ENCODE measurements at regions not wholly inside any gene's neighbourhood (a gene's known extent, or its start where the extent isn't known, plus 50 kb on each side); places are given as distances from the start of the nearest gene placed in this dataset.

DNA sequence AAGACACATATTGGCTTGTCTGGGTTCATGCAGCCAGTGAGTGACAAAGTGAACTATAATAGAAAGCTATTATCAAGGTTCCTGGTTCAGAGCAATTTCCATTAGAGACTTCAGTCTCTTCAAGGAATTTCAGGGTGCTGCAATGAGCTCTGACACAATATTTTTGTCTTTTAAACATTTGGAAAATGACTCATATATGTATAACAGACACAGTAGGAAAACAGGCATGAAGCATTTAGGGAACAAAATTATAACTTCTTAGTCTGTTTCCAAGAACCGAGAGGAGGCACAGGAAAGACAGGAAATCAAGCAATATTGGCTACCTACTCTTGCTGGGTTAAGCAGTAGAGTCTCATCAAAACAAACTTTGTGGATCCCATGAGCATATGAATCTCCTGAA, 170.4 kb downstream of the PTPRC start:
- H3K27ac ChIP-seq (ENCODE audit: extremely low read depth, low read depth, low read length): no peak overlapping the region
- H3K4me3 ChIP-seq (ENCODE audit: low read depth, low read length): no peak overlapping the region
- ChIA-PET CTCF (no interaction called here), POLR2A (no interaction called here)
- no peaks in the 10 kb centered on the region for H3K4me1 ChIP-seq (ENCODE audit: control insufficient read depth, insufficient read depth, low read length)
- no peaks in the 10 kb centered on the region for H3K9me3 ChIP-seq (ENCODE audit: control insufficient read depth, insufficient read depth, low read depth, low read length)
- TF ChIP-seq, protein P1, sequence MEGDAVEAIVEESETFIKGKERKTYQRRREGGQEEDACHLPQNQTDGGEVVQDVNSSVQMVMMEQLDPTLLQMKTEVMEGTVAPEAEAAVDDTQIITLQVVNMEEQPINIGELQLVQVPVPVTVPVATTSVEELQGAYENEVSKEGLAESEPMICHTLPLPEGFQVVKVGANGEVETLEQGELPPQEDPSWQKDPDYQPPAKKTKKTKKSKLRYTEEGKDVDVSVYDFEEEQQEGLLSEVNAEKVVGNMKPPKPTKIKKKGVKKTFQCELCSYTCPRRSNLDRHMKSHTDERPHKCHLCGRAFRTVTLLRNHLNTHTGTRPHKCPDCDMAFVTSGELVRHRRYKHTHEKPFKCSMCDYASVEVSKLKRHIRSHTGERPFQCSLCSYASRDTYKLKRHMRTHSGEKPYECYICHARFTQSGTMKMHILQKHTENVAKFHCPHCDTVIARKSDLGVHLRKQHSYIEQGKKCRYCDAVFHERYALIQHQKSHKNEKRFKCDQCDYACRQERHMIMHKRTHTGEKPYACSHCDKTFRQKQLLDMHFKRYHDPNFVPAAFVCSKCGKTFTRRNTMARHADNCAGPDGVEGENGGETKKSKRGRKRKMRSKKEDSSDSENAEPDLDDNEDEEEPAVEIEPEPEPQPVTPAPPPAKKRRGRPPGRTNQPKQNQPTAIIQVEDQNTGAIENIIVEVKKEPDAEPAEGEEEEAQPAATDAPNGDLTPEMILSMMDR (tag by site-specific recombination; IDR thresholded peaks at IDR 0.05): no peak
- TF ChIP-seq, protein P2, sequence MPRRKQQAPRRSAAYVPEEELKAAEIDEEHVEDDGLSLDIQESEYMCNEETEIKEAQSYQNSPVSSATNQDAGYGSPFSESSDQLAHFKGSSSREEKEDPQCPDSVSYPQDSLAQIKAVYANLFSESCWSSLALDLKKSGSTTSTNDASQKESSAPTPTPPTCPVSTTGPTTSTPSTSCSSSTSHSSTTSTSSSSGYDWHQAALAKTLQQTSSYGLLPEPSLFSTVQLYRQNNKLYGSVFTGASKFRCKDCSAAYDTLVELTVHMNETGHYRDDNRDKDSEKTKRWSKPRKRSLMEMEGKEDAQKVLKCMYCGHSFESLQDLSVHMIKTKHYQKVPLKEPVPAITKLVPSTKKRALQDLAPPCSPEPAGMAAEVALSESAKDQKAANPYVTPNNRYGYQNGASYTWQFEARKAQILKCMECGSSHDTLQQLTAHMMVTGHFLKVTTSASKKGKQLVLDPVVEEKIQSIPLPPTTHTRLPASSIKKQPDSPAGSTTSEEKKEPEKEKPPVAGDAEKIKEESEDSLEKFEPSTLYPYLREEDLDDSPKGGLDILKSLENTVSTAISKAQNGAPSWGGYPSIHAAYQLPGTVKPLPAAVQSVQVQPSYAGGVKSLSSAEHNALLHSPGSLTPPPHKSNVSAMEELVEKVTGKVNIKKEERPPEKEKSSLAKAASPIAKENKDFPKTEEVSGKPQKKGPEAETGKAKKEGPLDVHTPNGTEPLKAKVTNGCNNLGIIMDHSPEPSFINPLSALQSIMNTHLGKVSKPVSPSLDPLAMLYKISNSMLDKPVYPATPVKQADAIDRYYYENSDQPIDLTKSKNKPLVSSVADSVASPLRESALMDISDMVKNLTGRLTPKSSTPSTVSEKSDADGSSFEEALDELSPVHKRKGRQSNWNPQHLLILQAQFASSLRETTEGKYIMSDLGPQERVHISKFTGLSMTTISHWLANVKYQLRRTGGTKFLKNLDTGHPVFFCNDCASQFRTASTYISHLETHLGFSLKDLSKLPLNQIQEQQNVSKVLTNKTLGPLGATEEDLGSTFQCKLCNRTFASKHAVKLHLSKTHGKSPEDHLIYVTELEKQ (tag by site-specific recombination; IDR thresholded peaks at IDR 0.05; ENCODE audit: borderline replicate concordance): no peak
- no peak for TF ChIP-seq ZNF776 (tag by site-specific recombination; IDR thresholded peaks at IDR 0.05; ENCODE audit: borderline replicate concordance)
- no peak for TF ChIP-seq ZSCAN30 (tag by site-specific recombination; IDR thresholded peaks at IDR 0.05)
- TF ChIP-seq ZNF169 (tag by site-specific recombination; IDR thresholded peaks at IDR 0.05): no peak
- no peak for TF ChIP-seq HOXD13 (CRISPR knock-in tag; IDR thresholded peaks at IDR 0.05; ENCODE audit: borderline replicate concordance)
- TF ChIP-seq, protein P3, sequence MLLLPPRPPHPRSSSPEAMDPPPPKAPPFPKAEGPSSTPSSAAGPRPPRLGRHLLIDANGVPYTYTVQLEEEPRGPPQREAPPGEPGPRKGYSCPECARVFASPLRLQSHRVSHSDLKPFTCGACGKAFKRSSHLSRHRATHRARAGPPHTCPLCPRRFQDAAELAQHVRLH (tag by site-specific recombination; IDR thresholded peaks at IDR 0.05): no peak
- TF ChIP-seq EGR2 (tag by site-specific recombination; IDR thresholded peaks at IDR 0.05; ENCODE audit: low read depth): no peak
- TF ChIP-seq, protein P4, sequence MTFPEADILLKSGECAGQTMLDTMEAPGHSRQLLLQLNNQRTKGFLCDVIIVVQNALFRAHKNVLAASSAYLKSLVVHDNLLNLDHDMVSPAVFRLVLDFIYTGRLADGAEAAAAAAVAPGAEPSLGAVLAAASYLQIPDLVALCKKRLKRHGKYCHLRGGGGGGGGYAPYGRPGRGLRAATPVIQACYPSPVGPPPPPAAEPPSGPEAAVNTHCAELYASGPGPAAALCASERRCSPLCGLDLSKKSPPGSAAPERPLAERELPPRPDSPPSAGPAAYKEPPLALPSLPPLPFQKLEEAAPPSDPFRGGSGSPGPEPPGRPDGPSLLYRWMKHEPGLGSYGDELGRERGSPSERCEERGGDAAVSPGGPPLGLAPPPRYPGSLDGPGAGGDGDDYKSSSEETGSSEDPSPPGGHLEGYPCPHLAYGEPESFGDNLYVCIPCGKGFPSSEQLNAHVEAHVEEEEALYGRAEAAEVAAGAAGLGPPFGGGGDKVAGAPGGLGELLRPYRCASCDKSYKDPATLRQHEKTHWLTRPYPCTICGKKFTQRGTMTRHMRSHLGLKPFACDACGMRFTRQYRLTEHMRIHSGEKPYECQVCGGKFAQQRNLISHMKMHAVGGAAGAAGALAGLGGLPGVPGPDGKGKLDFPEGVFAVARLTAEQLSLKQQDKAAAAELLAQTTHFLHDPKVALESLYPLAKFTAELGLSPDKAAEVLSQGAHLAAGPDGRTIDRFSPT (tag by site-specific recombination; IDR thresholded peaks at IDR 0.05): no peak
- no peak for TF ChIP-seq ZNF843 (tag by site-specific recombination; IDR thresholded peaks at IDR 0.05)
- TF ChIP-seq, protein P5, sequence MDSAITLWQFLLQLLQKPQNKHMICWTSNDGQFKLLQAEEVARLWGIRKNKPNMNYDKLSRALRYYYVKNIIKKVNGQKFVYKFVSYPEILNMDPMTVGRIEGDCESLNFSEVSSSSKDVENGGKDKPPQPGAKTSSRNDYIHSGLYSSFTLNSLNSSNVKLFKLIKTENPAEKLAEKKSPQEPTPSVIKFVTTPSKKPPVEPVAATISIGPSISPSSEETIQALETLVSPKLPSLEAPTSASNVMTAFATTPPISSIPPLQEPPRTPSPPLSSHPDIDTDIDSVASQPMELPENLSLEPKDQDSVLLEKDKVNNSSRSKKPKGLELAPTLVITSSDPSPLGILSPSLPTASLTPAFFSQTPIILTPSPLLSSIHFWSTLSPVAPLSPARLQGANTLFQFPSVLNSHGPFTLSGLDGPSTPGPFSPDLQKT (IDR thresholded peaks at IDR 0.05; ENCODE audit: borderline replicate concordance, low read depth, low read length): no peak
- no peak for TF ChIP-seq ZNF350 (tag by site-specific recombination; IDR thresholded peaks at IDR 0.05)
- TF ChIP-seq ZNF184 (tag by site-specific recombination; IDR thresholded peaks at IDR 0.05): no peak
- no peak for TF ChIP-seq ZNF157 (tag by site-specific recombination; IDR thresholded peaks at IDR 0.05)
- TF ChIP-seq, protein P6, sequence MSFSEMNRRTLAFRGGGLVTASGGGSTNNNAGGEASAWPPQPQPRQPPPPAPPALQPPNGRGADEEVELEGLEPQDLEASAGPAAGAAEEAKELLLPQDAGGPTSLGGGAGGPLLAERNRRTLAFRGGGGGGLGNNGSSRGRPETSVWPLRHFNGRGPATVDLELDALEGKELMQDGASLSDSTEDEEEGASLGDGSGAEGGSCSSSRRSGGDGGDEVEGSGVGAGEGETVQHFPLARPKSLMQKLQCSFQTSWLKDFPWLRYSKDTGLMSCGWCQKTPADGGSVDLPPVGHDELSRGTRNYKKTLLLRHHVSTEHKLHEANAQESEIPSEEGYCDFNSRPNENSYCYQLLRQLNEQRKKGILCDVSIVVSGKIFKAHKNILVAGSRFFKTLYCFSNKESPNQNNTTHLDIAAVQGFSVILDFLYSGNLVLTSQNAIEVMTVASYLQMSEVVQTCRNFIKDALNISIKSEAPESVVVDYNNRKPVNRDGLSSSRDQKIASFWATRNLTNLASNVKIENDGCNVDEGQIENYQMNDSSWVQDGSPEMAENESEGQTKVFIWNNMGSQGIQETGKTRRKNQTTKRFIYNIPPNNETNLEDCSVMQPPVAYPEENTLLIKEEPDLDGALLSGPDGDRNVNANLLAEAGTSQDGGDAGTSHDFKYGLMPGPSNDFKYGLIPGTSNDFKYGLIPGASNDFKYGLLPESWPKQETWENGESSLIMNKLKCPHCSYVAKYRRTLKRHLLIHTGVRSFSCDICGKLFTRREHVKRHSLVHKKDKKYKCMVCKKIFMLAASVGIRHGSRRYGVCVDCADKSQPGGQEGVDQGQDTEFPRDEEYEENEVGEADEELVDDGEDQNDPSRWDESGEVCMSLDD (tag by site-specific recombination; IDR thresholded peaks at IDR 0.05): no peak
- no peak for TF ChIP-seq ZNF660 (tag by site-specific recombination; IDR thresholded peaks at IDR 0.05)
- no peaks in the 10 kb centered on the region for H3K36me3 ChIP-seq (ENCODE audit: control insufficient read depth in 2 of 2, insufficient read depth in 1 of 2, low read length in 2 of 2)

All from HEK293 (cell line).